ENCODE measurements at regions not wholly inside any gene's neighbourhood (a gene's known extent, or its start where the extent isn't known, plus 50 kb on each side); places are given as distances from the start of the nearest gene placed in this dataset.
"Not testable (repeated sequence)": the region's sequence is repeated elsewhere in the genome, so short reads cannot be mapped to it uniquely, and the experiment has no call there.

- Histone ChIP-seq H3K27me3 (no peaks in the 10 kb centered on the region), H3K9me3 (no peaks in the 10 kb centered on the region), H3K27ac (no peak overlapping the region), H3K4me3 (no peak overlapping the region), H3K4me1 (no peaks in the 10 kb centered on the region), H3K36me3 (no peaks in the 10 kb centered on the region)
- TF ChIP-seq, protein P1, sequence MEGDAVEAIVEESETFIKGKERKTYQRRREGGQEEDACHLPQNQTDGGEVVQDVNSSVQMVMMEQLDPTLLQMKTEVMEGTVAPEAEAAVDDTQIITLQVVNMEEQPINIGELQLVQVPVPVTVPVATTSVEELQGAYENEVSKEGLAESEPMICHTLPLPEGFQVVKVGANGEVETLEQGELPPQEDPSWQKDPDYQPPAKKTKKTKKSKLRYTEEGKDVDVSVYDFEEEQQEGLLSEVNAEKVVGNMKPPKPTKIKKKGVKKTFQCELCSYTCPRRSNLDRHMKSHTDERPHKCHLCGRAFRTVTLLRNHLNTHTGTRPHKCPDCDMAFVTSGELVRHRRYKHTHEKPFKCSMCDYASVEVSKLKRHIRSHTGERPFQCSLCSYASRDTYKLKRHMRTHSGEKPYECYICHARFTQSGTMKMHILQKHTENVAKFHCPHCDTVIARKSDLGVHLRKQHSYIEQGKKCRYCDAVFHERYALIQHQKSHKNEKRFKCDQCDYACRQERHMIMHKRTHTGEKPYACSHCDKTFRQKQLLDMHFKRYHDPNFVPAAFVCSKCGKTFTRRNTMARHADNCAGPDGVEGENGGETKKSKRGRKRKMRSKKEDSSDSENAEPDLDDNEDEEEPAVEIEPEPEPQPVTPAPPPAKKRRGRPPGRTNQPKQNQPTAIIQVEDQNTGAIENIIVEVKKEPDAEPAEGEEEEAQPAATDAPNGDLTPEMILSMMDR (IDR thresholded peaks at IDR 0.05): no peak
- TF ChIP-seq POLR2A (IDR thresholded peaks at IDR 0.05): no peak
- TF ChIP-seq POLR2AphosphoS5 (IDR thresholded peaks at IDR 0.05): no peak
- DNase-seq (ENCODE audit: low spot score in 2 of 2): peak in 1 of 2 donors; percentile 35
- intact Hi-C loops (cut with DNase I; ENCODE audit: low total_unique reads): no loop called here
These were observed 144.2 kb downstream of the RTP5 start for GRCh38 chr2:242013771-242014170.

GRCh38 chr2:242015108-242016065, 145.9 kb downstream of the RTP5 start:
- intact Hi-C loops (cut with DNase I; ENCODE audit: low total_unique reads): no loop called here
- Histone ChIP-seq H3K27me3 (no peaks in the 10 kb centered on the region), H3K4me1 (no peaks in the 10 kb centered on the region), H3K27ac (no peak overlapping the region), H3K4me3 (no peak overlapping the region), H3K9me3 (no peaks in the 10 kb centered on the region), H3K36me3 (no peaks in the 10 kb centered on the region)
- peak in 1 of 2 donors; percentile 40 for DNase-seq (ENCODE audit: low spot score in 2 of 2)
- TF ChIP-seq POLR2A (IDR thresholded peaks at IDR 0.05) (no peak), POLR2AphosphoS5 (IDR thresholded peaks at IDR 0.05) (no peak)
- TF ChIP-seq, protein P1 (IDR thresholded peaks at IDR 0.05): no peak

- no peaks in the 10 kb centered on the region for H3K27me3 ChIP-seq
- H3K27ac ChIP-seq: no peak overlapping the region
- TF ChIP-seq, protein P1 (IDR thresholded peaks at IDR 0.05): no peak
- TF ChIP-seq POLR2AphosphoS5 (IDR thresholded peaks at IDR 0.05) (no peak), POLR2A (IDR thresholded peaks at IDR 0.05) (no peak)
- no peak overlapping the region for H3K4me3 ChIP-seq
- H3K36me3 ChIP-seq: no peaks in the 10 kb centered on the region
- H3K4me1 ChIP-seq: no peaks in the 10 kb centered on the region
- no peaks in the 10 kb centered on the region for H3K9me3 ChIP-seq
- peak in 1 of 2 donors; percentile 19 for DNase-seq (ENCODE audit: low spot score in 2 of 2)
- intact Hi-C loops (cut with DNase I; ENCODE audit: low total_unique reads): no loop called here
These were observed 147.6 kb downstream of the RTP5 start for GRCh38 chr2:242017086-242017485.

- peak in 1 of 2 donors; percentile 35 for DNase-seq (ENCODE audit: low spot score in 2 of 2)
- H3K4me1 ChIP-seq; H3K27ac ChIP-seq; H3K36me3 ChIP-seq; H3K27me3 ChIP-seq; H3K4me3 ChIP-seq; intact Hi-C loops (cut with DNase I; ENCODE audit: low total_unique reads); H3K9me3 ChIP-seq: not testable (repeated sequence)
These were observed 148.9 kb downstream of the RTP5 start for GRCh38 chr2:242018416-242018815.

GRCh38 chr2:242019344-242019743, 149.8 kb downstream of the RTP5 start:
- H3K4me1 ChIP-seq: no peaks in the 10 kb centered on the region
- H3K27ac ChIP-seq: no peak overlapping the region
- H3K9me3 ChIP-seq: no peaks in the 10 kb centered on the region
- peak in 1 of 2 donors; percentile 25 for DNase-seq (ENCODE audit: low spot score in 2 of 2)
- peaks cover 0 to 13% of the 10 kb centered on the region in 2 donors for H3K27me3 ChIP-seq
- no peak overlapping the region for H3K4me3 ChIP-seq
- intact Hi-C loops (cut with DNase I; ENCODE audit: low total_unique reads): no loop called here
- no peak for TF ChIP-seq POLR2AphosphoS5 (IDR thresholded peaks at IDR 0.05)
- TF ChIP-seq POLR2A (IDR thresholded peaks at IDR 0.05): no peak
- TF ChIP-seq, protein P1 (IDR thresholded peaks at IDR 0.05): no peak
- no peaks in the 10 kb centered on the region for H3K36me3 ChIP-seq
